HG03521 (cell line): ENCODE measurements at regions not wholly inside any gene's neighbourhood (a gene's known extent, or its start where the extent isn't known, plus 50 kb on each side); places are given as distances from the start of the nearest gene placed in this dataset.
"Not testable (repeated sequence)": the region's sequence is repeated elsewhere in the genome, so short reads cannot be mapped to it uniquely, and the experiment has no call there.

ENCODE experiments used
- ATAC-seq: cut with Tn5 transposase; IDR thresholded peaks from one replicate; pipeline ENCODE4 v1.9.1; 2021; ENCODE audit warnings: mild to moderate bottlenecking, moderate library complexity; ENCODE audit not compliant: unreplicated experiment

DNA sequence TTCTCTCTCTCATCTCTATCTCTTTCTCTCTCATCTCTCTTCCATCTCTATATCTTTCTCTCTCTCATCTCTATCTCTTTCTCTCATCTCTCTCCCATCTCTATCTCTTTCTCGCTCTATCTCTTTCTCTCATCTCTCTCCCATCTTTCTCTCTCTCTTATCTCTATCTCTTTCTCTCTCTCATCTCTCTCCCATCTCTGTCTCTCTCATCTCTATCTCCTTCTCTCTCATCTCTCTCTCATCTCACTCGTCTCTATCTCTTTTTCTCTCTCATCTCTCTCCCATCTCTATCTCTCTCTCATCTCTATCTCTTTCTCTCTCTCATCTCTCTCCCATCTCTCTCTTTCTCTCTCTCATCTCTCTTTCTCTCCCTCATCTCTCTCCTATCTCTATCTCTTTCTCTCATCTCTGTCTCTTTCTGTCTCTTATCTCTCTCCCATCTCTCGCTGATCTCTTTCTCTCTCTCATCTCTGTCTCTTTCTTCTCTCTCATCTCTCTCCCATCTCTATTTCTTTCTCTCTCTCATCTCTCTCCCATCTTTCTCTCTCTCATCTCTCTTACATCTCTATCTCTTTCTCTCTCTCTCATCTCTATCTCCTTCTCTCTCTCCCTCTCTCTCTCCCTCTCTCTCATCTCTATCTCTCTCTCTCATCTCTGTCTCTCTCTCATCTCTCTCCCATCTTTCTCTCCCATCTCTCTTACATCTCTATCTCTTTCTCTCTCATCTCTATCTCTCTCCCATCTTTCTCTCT lies 388.7 kb downstream of the NPHP4 start:
- ATAC-seq, result no peak

DNA sequence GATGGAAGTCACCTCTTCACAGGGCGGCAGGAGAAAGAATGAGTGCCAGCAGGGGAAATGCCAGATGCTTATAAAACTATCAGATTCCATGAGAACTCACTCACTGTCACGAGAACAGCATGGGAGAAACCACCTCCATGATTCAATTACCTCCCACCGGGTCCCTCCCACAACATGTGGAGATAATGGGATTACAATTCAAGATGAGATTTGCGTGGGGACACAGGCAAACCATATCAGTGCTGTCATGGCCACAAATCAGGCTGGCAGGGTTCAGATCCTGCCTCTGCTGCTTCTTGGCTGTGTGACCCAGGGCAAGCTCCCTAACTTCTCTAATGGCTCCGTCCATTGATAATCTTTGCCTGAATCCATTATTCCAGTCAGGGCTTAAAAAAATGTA lies 389.5 kb downstream of the NPHP4 start:
- ATAC-seq, result not testable (repeated sequence)

DNA sequence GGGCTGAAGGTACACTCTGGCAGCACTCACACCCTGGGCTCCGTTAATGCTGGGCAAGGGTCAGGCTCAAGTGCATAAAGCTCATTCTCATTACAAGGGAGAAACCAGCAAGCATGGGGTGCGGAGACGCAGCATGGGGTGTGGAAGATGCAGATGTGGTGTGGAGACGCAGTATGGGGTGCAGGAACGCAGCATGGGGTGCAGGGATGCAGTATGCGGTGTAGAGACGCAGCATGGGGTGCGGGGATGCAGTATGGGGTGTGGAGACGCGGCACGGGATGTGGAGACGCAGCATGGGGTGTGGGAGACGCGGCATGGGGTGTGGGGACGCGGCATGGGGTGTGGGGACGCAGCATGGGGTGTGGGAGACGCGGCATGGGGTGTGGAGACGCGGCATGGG lies 390.7 kb downstream of the NPHP4 start:
- ATAC-seq, result no peak

DNA sequence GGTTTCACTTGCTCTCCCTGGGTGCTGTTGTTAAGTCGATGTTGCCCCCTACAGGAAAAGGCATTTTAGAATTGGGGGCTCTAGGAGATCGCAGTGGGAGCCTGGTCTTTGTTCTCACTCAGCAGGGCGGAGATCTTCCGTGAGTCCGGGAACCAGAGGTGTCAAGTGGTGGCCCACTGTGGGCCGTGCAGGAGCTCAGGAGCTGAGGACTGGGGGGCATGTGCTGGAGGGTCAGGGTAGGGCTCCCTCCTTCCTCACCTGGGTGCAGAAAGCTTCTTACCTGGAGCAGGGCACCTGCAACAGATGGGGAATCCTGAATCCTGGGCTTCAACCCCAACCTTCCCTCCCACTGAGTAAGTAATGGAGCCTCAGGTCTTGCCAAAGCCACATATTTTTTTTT lies 392.7 kb downstream of the NPHP4 start:
- no peak for ATAC-seq

DNA sequence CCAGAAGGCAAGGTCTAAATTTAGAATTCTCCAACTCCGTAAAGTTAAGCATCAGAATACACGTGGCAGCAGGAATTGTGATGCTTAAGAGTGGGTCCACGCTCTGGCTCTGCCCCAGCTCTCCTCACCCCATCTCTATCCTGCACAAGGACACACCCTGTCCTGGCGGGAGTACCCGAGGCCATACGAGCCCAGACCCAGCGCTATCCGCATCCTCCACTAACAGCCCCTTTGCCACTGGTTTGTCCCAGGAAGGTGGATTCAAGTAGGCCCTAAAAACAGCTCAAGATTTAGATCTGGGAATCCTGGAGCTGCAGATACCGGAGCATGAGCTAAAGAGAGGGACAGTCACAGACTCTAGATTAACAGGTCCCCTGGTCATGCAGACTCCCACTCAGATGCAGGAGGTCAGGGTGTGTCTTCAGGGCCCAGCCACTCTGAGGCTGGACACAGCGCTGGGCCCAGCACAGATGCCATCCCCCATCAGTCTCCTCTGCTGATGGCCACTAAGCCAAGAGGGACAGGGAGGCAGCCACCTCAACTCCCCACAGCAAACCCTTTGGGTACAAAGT lies 393.3 kb downstream of the NPHP4 start:
- no peak for ATAC-seq

DNA sequence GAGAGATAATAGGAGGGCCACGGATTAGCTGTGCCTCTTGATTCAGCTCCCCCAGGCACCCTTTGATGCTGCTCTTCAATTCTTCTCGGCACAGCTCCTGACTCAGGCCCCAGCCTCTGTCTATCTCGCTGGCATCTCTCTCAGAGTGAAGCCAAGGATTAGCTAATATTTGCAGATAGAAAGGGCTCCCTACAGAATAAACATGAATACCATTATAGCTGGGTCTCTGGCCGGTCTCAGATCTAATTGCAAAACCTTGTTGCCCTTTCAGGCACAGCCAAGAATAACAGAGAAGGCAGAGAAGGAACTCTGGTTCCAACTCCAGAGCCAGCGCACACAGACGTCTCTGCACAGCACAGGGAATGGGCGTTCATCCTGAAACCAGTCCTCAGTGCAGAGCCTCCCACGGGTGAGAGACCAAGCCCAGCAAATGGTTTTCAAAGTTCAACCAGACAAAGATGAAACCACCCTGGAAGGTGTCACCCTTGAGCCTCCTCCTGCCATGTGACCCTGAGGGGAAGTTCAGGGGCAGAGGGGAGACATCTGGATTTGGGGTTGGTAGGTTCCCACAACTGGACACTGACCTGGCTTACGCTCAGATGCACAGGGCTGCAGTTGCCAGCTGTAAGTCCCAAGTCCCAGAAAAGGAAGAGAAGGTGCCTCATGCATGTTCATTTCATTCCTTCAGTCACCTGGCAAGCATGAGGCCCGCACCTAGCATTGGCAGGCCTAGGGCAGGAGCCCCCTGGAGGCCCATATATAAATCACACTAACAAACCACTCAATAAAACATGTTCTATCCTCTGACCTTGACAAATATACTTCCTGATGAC lies 394.0 kb downstream of the NPHP4 start:
- no peak for ATAC-seq

DNA sequence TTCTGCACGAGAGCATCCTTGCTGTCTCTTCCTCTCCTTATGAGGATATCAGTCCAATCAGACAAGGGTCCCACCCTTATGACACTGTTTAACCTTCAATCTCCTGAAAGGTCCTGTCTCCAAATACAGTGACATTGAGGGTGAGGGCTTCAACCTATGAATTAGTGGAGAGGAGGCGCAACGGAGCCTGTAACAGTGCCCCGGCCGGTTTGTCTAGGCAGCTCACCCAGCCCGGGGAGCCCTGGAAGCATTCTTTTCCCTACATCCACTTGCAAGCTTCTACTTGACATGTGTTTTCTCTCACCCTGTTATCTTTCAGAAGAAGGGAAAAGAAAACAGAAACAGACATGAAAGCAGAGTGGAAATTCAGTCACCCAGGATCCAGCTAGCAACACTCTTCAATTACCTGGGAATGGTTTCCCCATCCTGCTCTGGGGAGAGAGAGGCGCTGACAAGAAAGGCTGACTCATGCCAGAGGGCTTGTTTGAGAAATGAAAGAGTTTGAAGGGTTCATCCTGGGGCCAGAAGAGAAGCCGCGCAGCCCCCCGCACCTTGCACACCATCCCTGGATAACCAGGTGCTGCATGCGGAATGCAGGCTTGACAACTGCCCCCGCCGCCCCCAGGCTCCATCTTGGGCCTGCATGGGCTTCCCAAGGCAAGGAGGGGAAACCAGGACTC lies 394.9 kb downstream of the NPHP4 start:
- no peak for ATAC-seq

DNA sequence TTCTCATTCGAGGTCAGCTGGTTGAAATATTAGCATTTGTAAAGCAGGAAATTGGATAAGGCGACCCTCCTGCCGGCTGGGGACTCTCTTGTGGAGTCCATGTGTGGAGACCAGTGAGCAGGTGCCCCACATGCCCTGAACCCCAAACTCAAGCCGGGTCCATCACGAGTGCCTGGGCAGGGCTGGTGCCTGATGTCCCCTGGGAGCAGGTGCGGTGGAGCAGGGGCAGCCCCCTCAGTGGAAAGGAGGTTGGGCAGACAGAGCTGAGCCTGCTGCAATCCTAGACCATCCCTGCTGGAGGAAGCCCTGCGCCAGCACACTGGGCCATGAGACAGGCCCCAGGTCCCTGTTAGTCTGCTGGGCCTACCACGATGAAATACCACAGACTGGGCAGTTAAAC lies 395.6 kb downstream of the NPHP4 start:
- no peak for ATAC-seq

DNA sequence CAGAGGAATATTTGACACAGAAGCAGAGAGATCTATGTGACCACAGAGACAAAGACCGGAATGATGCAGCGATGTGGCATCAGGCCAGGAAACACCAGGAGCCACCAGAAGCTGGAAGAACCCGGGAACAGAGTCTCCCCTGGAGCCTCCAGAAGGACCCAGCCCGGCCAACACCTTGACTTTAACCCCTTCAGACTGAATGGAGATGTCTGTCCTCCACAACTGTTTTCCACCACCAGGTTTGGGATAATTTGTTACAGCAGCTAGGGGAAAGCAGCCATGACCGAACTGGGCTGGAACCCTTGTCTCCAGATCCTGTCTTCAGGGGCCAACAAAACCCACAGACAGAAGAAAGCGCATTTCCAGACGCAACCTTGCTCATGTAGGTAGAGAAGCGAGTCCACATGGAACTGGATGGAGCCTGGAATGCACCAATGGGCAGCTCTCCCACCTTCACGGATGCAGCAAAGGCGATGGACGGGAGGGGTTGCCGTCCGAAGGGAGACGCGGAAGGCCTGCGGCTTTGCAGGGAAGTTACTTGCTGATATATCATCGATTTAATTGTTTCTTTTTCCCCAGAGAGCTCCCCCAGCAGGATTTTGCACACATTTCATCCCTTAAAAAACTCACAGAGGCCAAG lies 396.6 kb downstream of the NPHP4 start:
- ATAC-seq, result no peak

DNA sequence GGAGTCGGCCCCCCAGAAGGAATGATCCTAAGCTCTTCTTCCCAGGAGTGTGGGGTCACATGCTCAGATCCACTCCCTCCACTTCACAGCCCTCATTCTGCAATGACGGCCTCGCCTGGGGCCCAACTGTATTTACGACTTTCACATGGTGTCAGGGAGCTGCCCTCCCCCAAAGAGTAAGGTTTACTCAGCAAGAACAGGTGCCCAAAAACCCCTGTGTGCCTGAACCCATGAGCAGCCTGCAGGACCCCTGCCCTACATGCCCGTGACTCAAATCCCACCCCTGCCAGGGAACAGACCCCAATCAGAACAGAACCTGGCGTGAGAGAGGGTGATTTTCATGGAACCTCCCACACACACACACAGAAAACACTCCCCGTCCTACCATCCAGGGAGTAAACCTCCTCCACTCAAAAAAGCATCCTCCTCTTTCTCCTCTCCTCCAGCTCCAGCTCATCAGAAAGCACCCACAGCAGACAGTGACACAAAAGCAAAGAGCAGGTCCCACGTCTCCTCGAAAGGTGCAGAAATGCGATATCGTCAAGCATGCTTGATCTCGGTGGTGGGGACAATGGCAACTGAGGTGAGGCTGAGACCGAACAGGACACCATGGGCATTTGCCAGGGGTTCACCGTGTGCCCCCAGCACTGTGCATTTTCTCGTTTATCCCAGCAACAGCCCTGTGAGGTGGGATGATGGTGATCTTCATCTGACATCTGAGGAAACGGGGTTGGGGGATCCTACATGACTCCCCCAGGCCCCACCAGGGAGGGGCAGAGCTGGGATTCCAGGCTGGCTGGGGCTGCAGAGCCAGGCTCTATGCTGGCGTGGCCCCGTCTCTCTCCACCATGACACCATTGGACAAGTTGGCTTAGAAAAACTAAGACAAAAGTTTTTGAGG lies 397.9 kb downstream of the NPHP4 start:
- no peak for ATAC-seq

DNA sequence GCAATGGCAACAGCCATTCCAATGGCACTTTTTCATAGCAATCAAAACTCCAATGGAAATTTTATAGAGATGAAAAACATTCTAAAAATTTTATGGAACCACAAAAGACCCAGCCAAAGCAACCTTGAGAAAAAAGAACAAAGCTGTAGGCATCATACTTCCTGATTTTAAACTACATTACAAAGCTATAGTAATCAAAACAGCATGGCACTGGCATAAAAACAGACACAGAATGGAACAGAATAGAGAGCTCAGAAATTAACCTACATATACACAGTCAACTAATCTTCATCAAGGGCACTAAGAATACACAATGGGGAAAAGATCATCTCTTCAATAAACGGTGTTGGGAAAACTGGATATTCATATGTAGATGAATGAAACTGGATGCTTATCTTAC lies 401.5 kb downstream of the NPHP4 start:
- ATAC-seq, result no peak

DNA sequence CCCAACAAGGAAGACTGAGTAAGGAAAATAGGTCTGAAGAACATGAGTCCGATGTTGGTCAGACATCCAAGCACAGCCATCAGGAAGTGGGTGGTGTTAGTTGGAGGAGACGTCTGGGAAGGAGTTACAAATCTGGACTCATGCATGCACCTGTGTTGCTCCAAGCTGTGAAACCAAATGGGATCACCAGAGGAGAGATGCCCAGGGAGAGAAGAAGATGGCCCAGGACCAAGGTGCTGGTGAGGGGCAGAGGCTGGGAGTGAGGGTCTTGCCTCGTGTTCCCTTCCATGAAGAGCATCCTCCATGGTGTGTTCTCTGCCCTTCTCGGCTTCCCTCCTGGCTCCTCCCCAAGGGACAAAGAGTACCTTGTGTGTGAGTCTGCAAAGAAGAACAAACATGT lies 405.6 kb downstream of the NPHP4 start:
- no peak for ATAC-seq

DNA sequence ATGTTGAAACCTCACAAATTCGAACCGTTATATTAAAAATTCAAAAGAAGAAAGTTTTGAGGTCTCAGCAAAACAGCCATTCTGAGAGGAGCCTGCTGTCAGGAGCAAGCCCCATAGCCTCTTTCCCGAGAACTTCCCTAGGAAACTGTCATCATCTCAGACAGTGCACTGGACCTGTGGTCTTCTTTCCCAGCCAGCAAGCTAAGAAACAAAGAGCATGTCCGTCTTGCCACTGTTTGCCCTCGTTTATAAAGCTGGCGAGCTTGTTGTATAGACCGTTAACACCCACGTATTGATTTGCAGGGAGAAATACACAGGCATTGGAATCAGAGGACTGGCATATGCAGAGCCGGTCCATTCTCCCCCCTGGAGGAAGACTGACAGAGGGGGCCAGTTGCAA lies 407.0 kb downstream of the NPHP4 start:
- ATAC-seq, result no peak

DNA sequence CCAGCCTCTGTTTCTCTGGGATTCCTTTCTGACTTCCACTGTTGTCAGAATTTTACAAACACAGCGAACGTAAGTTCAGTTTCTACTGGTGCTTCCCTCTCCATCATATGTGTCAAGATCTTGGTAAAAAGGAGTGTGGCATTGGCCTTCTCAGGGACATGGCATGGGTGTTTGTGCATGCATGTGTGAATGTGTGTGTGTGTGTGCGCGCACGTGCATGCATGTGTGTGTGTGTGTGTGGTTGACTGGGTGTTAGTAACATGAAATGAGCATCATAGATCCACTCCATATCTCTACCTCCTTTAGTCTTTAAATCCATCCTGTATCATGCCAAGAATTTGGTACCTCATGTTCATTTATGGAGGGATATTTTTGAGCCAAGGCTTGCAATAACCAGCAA lies 411.3 kb downstream of the NPHP4 start:
- no peak for ATAC-seq

DNA sequence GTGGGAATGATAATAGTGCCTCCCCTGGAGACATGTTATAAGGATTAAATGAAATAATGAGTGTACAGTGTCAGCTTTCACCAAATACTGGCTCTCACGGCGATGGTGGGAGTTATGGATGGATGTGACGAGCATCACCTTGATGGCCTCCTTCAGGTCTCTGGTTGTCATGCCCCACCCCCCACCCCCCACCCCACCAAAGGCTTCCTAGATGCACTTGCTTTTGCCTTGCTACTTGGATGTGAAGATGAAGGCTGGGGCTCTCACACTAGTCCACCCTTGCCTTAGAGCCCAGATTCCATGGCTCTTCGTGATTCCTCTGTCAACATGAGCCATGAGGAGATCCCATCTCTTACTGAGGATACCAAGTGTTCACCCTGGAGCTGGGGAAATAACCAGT lies 412.3 kb downstream of the NPHP4 start:
- no peak for ATAC-seq

DNA sequence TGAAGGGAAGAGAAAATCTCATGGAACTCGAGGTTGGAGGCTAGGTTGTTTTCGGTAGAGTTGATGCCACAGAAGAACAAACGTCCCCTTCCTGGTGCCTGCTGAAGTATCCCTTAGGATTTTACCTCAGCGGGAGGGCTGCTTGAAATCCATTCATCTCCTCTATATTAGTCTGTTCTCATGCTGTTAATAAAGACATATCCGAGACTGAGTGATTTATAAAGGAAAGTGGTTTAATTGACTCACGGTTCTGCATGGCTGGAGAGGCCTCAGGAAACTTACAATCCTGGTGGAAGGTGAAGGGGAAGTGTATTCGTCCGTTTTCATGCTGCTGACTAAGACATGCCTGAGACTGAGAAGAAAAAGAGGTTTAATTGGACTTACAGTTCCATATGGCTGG lies 413.5 kb downstream of the NPHP4 start:
- ATAC-seq, result no peak

DNA sequence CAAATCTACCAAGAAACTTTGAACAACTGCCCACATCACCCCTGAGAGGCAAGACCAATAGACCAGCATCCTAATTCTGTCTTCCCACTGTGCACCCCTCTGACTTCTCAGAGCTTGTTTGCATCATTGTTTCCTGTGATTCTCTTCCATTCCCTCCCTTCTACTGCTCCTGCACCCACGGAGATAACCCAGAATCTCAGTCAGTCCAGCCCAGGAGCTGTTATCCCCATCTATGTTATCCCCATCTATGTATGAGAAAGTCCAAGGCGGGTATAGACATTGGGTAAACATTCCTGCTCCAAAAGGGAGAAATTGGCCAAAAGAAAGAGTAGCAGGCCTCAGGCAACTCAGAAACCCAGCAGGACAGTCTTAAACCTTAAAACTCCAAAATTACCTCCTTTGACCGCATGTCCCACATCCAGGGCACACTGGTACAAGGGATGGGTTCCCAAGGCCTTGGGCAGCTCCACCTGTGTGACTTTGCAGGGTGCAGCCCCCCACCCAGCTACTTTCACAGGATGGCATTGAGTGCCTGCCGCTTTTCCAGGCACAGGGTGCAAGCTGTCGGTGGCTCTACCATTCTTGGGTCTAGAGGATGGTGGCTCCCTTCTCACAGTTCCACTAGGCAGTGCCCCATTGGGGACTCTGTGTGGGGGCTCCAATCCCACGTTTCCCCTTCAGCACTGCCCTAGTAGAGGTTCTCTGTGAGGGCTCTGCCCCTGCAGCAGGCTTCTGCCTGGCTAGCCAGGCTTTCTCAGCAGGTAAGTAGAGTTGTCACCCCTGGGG lies 414.8 kb downstream of the NPHP4 start:
- no peak for ATAC-seq

DNA sequence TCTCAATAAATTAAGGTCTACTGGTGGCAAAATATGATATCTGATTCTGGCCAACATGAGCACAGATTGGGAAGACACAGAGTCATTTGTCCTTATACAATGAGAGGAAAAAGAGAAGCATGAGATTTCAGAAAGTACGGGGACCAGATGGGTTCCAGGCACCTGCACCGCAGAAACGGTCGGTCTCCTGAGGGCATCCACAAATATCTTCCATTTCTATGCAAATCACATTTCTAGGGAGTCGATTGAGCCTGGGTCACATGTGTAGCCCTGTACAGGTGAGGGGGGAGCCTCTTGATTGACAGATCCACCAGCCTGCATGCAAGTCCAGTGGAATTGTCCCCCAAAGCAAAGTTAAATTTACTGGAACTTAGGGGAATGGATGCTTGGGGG lies 415.6 kb downstream of the NPHP4 start:
- ATAC-seq, result no peak

DNA sequence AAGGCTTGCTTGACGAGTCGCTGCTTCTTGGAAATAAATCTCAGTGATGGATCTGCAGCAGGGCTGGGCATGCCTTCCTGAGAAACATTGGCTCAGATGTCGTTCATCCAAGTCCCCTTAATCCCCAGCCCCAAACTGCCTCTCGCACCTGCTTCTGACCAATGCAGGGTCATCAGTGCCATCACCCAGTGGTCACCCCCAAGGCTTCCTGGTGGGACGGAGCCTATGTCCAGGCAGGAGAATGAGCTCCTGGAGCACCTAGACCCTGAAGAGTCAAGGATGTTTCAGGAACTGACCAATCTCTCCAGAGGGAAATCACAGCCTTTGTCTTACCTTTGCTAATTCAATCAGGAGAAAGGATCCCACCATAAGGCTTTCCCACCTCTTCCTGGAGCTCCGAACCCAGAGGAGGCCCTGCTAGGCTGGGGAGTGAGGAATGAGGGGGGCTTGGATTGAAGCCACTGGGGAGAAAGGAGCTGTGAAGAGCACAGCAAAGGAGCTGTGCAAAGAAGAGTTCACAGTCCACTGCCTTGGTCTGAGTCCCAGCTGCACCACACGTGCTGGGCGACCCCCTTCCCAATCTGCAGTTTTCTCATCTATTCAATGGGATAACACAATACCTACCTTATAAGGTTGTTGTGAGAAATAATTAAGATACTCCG lies 416.1 kb downstream of the NPHP4 start:
- ATAC-seq, result no peak
